ENCODE measurements at regions not wholly inside any gene's neighbourhood (a gene's known extent, or its start where the extent isn't known, plus 50 kb on each side); places are given as distances from the start of the nearest gene placed in this dataset.

GRCh38 chr9:79301551-79302391 is 270.0 kb upstream of the TLE4 start:
- ChIA-PET POLR2A (ENCODE audit: partially characterized antibody) (no interaction called here), CTCF (ENCODE audit: partially characterized antibody) (interaction anchor here (0.7 to 2.1 kb wide), 4 partner anchors 11 to 341 kb away, joined by 3 to 6 read pairs (median 4); no protein-coding TSS in a partner anchor)
- Histone ChIP-seq H3K14ac (ENCODE audit: insufficient read length) (no peak overlapping the region), H3K18ac (ENCODE audit: extremely low read depth, low read length) (no peak overlapping the region), H3K27me3 (replicated peaks in 1 of 4; ENCODE audit: control insufficient read depth in 3 of 4, extremely low read depth in 1 of 4, insufficient read depth in 3 of 4, low read length in 3 of 4) (no peaks in the 10 kb centered on the region), H4K8ac (ENCODE audit: extremely low read depth, insufficient read depth, low read length) (no peak overlapping the region), H3K56ac (replicated peaks; ENCODE audit: insufficient read length, low read depth, low read length) (no peak overlapping the region), H2BK12ac (ENCODE audit: low read depth, low read length) (peak overlapping the region; percentile 78; the same call in 1 of the 2 replicates), H3K9ac (replicated peaks in 1 of 4; ENCODE audit: extremely low read depth in 1 of 4, low read depth in 3 of 4, low read length in 3 of 4) (no peak overlapping the region), H3K23me2 (ENCODE audit: low read depth, low read length) (no peaks in the 10 kb centered on the region), H3K4me1 (replicated peaks in 1 of 4; ENCODE audit: control insufficient read depth in 3 of 4, insufficient read depth in 4 of 4, low read length in 3 of 4) (peaks cover 2 to 12% (median 7%) of the 10 kb centered on the region in 4 experiments; a peak in 5 of 7 replicates), H3K23ac (ENCODE audit: insufficient read length) (no peak overlapping the region), H2BK15ac (ENCODE audit: low read length) (no peak overlapping the region), H3K36me3 (ENCODE audit: control insufficient read depth in 2 of 4, insufficient read depth in 4 of 4, low read length in 3 of 4) (no peaks in the 10 kb centered on the region), H2BK120ac (replicated peaks; ENCODE audit: low read depth, low read length) (peak overlapping the region; percentile 47), H4K5ac (ENCODE audit: insufficient read length, low read depth, low read length) (no peak overlapping the region), H4K20me1 (replicated peaks in 1 of 2; ENCODE audit: control insufficient read depth in 1 of 2, insufficient read depth in 2 of 2, low read length in 2 of 2) (no peaks in the 10 kb centered on the region), H2BK20ac (ENCODE audit: low read length) (peak overlapping the region; percentile 11; the same call in 1 of the 2 replicates), H2AK5ac (ENCODE audit: low read depth, low read length) (no peak overlapping the region), H3K4me2 (ENCODE audit: insufficient read depth in 1 of 2, low read depth in 2 of 2, low read length in 2 of 2) (no peak overlapping the region; a peak in 2 of 4 replicates), H3K4me3 (ENCODE audit: extremely low read depth in 1 of 4, insufficient read depth in 2 of 4, low read depth in 3 of 4, low read length in 4 of 4) (no peak overlapping the region), H3K79me1 (ENCODE audit: low read depth, low read length) (no peaks in the 10 kb centered on the region), H3K27ac (ENCODE audit: low read depth, low read length) (no peak overlapping the region), H2AFZ (ENCODE audit: low read length) (peak overlapping the region; percentile 37; the same call in 1 of the 2 replicates), H3K9me3 (ENCODE audit: insufficient read depth in 2 of 2, low read depth in 1 of 2, low read length in 1 of 2) (no peaks in the 10 kb centered on the region), H2BK5ac (ENCODE audit: low read depth, low read length) (no peak overlapping the region; the same call in 1 of the 2 replicates), H3K79me2 (ENCODE audit: control insufficient read depth in 1 of 2, insufficient read depth in 2 of 2, low read length in 2 of 2) (no peaks in the 10 kb centered on the region), H3K4ac (replicated peaks; ENCODE audit: insufficient read length, low read depth, low read length) (no peak overlapping the region), H4K91ac (replicated peaks; ENCODE audit: insufficient read length, low read length) (no peak overlapping the region)
- WGBS, 2 experiments (ENCODE audit: extremely low coverage in 1 of 2, insufficient coverage in 1 of 2, insufficient read length in 1 of 2, insufficient replicate concordance in 2 of 2, low coverage in 1 of 2, low lambda C conversion rate in 2 of 2, missing lambda C conversion rate in 1 of 2): 69% methylated on average over 8 of the region's 8 CpGs; no CpG with 5 or more reads in 1 of the 2 experiments
- DNase-seq (ENCODE audit: low read depth in 1 of 2, low spot score in 2 of 2): no peak
- peak; percentile 36 for FAIRE-seq
- TF ChIP-seq HDAC2 (IDR thresholded peaks at IDR 0.05; ENCODE audit: borderline replicate concordance in 1 of 2, low read depth in 2 of 2, low read length in 2 of 2) (no peak), RFX5 (IDR thresholded peaks at IDR 0.05; ENCODE audit: borderline replicate concordance, low read depth, low read length) (no peak), ATF3 (IDR thresholded peaks at IDR 0.05; ENCODE audit: insufficient read depth, low read depth, low read length) (no peak), PHF8 (conservative IDR thresholded peaks at IDR 0.05; ENCODE audit: low read depth, low read length) (no peak)
